Mucosa of stomach (tissue), 1 donor: ENCODE measurements at regions not wholly inside any gene's neighbourhood (a gene's known extent, or its start where the extent isn't known, plus 50 kb on each side); places are given as distances from the start of the nearest gene placed in this dataset.
"Not testable (repeated sequence)": the region's sequence is repeated elsewhere in the genome, so short reads cannot be mapped to it uniquely, and the experiment has no call there.

Experiments
- H3K27me3 ChIP-seq: one replicate; pipeline ENCODE4 v1.7.0; 2013; ENCODE audit warnings: mild to moderate bottlenecking, low read length; ENCODE audit not compliant: control insufficient read depth, insufficient read depth
- H3K36me3 ChIP-seq: one replicate; pipeline ENCODE4 v1.7.0; 2013; ENCODE audit warnings: low read length; ENCODE audit not compliant: control insufficient read depth, insufficient read depth
- H3K4me1 ChIP-seq: one replicate; pipeline ENCODE4 v1.7.0; 2013; ENCODE audit warnings: mild to moderate bottlenecking, low read length; ENCODE audit not compliant: control insufficient read depth, insufficient read depth
- H3K4me3 ChIP-seq: one replicate; pipeline ENCODE4 v1.7.0; 2013; ENCODE audit warnings: low read length
- H3K9ac ChIP-seq: one replicate; pipeline ENCODE4 v1.7.0; 2013; ENCODE audit warnings: mild to moderate bottlenecking, low read length, moderate library complexity
- H3K9me3 ChIP-seq: one replicate; pipeline ENCODE4 v1.7.0; 2013; ENCODE audit warnings: mild to moderate bottlenecking, low read length, moderate library complexity; ENCODE audit not compliant: control insufficient read depth
- donor health status: Pancreatic carcinoma.

DNA sequence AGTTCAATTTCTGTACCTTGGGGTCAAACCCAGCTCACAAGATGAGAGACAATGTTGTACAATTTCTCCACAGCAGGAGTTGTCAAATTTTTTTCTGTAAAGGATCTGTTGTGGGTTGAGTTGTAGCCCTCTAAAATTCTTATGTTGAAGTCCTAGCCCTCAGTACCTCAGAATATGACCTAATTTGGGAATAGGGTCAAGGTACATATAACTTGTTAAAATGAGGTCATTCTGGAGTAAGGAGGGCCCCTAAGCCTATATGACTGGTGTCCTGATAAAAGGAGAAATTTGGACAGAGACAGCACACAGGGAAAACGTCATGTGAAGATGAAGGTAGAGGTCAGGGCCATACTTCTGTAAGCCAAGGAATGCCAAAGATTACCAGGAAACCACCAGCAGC is 264.9 kb downstream of the TTC8 start:
- Histone ChIP-seq H3K4me1 (peaks cover 14% of the 10 kb centered on the region), H3K4me3 (no peak overlapping the region), H3K27me3 (no peaks in the 10 kb centered on the region), H3K9me3 (no peaks in the 10 kb centered on the region), H3K36me3 (no peaks in the 10 kb centered on the region), H3K9ac (no peak overlapping the region)

DNA sequence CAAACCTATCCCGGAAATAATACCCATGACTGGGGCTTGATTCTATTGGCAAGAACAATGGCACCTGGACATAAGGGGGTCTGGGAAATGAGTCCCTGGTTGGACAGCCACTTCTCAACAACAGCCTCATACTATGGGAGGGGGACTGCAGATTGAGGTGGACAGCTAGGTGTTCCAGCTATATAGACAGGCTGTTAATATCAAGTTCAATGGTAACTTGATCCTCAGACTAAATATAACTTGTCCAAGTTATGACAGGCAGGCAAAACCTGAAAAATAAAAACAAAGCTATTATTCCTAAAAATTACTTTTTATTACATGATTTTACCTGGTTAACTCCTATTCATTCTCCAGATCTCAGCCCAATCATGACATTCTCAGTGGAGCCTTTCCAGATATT is 267.3 kb downstream of the TTC8 start:
- Histone ChIP-seq H3K36me3 (no peaks in the 10 kb centered on the region), H3K4me1 (peaks cover 14% of the 10 kb centered on the region), H3K27me3 (no peaks in the 10 kb centered on the region), H3K4me3 (no peak overlapping the region), H3K9ac (no peak overlapping the region), H3K9me3 (no peaks in the 10 kb centered on the region)

DNA sequence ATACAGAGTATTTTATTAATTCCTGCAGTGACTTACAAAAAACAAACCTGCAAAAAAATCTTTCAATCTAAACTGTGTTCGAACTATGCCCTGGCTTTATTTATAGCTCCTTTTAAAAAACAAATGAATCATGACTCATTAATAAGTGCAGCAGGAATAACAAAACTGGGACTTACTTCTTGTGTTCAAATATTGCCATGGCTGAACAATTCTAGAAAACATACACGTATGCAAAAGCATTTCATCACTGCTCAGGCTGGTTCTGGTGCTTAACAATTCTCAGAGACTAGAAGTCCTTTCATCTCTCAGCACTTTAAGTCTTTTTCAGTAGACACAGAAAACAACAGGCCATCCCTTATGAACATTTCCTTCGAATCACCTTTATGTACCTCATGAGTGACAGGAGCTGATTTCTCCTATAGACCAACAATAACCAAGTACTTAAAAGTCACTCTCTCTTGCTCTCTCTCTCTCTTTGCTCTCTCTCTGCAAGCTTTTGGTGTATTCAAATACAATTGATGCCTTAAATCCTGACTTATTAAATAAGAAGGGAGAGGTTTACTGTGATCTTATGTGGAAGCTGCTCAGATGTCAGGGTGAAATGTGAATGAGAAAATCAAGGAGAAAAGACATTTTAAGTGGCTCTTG is 268.8 kb downstream of the TTC8 start:
- Histone ChIP-seq H3K4me3 (no peak overlapping the region), H3K4me1 (peaks cover 14% of the 10 kb centered on the region), H3K36me3 (no peaks in the 10 kb centered on the region), H3K27me3 (no peaks in the 10 kb centered on the region), H3K9me3 (no peaks in the 10 kb centered on the region), H3K9ac (no peak overlapping the region)

DNA sequence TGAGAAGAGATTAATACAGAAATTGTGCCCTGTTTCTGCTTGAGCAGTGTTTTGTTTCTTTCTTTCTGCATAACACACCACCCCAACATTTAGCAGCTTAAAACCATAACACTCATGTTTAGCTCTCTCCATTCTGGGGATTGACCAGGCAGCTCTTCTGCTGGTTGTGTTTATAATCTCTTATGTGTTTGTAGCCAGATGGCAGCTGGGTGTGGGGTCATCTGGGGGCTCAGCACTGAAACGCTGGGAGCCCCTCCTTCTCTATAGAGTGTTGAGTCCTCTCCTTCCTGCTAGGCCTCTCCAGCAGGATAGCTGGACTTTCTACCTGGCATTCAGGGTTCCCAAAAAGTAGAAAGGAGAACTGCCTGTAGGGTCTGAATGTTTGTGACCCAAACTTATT is 270.6 kb downstream of the TTC8 start:
- no peaks in the 10 kb centered on the region for H3K27me3 ChIP-seq
- H3K9ac ChIP-seq = no peak overlapping the region
- no peaks in the 10 kb centered on the region for H3K9me3 ChIP-seq
- no peak overlapping the region for H3K4me3 ChIP-seq
- no peaks in the 10 kb centered on the region for H3K36me3 ChIP-seq
- peaks cover 6% of the 10 kb centered on the region for H3K4me1 ChIP-seq

DNA sequence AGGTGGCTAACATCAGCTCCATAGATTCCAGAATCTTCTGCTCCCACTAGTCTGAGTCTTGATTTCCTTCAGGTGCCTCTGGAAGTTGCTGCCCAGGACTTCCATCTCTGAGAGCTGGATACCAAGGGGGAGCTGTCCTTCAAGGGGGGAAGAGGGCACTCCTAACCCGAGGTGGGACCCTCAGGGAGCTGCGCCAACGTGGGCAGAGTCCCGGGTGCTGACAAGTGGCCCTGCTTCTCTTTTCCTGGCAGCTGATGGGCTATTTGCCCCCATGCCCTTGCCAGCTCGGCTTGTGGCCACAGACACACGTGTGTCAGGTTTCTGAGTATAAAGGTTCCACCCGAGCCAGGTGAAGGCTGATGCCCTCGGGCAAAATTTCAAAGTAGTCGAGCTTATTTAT is 272.5 kb downstream of the TTC8 start:
- H3K9me3 ChIP-seq = no peaks in the 10 kb centered on the region
- no peak overlapping the region for H3K9ac ChIP-seq
- no peaks in the 10 kb centered on the region for H3K27me3 ChIP-seq
- no peaks in the 10 kb centered on the region for H3K36me3 ChIP-seq
- no peak overlapping the region for H3K4me3 ChIP-seq
- H3K4me1 ChIP-seq = peaks cover 6% of the 10 kb centered on the region

DNA sequence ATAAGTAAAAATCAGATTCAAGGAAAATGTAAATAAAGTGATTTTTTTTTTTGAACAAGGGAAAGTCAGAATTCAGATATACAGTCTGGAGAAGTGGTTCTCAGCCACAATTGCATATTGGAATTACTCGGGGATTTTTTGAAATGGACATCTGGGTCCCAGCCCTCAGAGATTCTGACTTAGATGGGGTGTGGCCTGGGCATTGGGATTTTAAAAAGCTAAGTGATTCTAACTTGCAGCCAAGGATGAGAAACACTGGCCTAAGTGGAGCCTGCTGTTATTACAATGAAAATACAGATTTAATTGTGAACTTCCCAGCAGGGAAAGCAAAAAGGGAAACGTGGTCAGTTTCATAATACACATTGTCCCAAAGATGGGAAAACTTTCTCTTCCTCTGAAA is 273.8 kb downstream of the TTC8 start:
- Histone ChIP-seq H3K9ac (no peak overlapping the region), H3K4me3 (no peak overlapping the region), H3K36me3 (no peaks in the 10 kb centered on the region), H3K27me3 (no peaks in the 10 kb centered on the region), H3K4me1 (peaks cover 4% of the 10 kb centered on the region), H3K9me3 (no peaks in the 10 kb centered on the region)

DNA sequence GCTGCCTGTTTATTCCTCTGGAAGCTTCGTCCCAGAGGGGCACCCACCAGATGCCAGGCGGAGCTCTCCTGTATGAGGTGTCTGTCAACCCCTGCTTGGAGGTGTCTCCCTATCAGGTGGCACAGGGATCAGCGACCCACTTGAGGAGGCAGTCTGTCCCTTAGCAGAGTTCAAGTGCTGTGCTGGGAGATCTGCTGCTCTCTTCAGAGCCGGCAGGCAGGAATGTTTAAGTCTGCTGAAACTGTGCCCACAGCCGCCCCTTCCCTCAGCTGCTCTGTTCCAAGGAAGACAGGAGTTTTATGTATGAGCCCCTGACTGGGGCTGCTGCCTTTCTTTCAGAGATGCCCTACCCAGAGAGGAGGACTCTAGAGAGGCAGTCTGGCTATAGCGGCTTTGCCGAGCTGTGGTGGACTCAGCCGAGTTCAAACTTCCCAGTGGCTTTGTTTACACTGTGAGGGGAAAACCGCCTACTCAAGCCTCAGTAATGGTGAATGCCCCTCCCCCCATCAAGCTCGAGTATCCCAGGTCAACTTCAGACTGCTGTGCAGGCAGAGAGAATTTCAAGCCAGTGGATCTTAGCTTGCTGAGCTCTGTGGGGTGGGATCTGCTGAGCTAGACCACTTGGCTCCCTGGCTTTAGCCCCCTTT is 279.8 kb downstream of the TTC8 start:
- H3K9me3 ChIP-seq, H3K27me3 ChIP-seq, H3K4me3 ChIP-seq, H3K9ac ChIP-seq, H3K36me3 ChIP-seq, H3K4me1 ChIP-seq: not testable (repeated sequence)

DNA sequence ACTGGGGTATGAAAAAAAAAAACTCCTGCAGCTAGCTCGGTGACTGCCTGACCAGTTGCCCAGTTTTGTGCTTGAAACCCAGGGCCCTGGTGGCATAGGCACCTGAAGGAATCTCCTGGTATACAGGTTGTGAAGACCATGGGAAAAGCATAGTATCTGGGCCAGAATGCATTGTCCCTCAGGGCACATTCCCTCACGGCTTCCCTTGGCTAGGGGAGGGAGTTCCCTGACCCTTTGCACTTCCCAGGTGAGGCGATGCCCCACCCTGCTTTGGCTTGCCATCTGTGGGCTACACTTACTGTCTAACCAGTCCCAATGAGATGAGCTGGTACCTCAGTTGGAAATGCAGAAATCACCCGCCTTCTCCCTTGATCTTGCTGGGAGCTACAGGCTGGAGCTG is 280.4 kb downstream of the TTC8 start:
- not testable (repeated sequence) for H3K36me3 ChIP-seq, H3K4me3 ChIP-seq, H3K27me3 ChIP-seq, H3K4me1 ChIP-seq, H3K9ac ChIP-seq, H3K9me3 ChIP-seq
